PC-3 (cell line): ENCODE measurements at regions not wholly inside any gene's neighbourhood (a gene's known extent, or its start where the extent isn't known, plus 50 kb on each side); places are given as distances from the start of the nearest gene placed in this dataset.

ENCODE experiments used
- ATAC-seq: fragments of 200-7000 bp; cut with Tn5 transposase; 2 replicates; pipeline ENCODE4 v1.9.1; 2020; ENCODE audit warnings: mild to moderate bottlenecking, moderate library complexity
- BruUV-seq: library from RNA; stranded (reverse); fragments of 400-500 nt; replicated peaks from 2 replicates; lab custom pipeline; 2021; lab: Mats Ljungman, UMichigan
- CTCF ChIA-PET: fragments of 300-600 bp; sonication (Branson Sonifier 250); formaldehyde crosslinking; loops from one replicate; lab custom pipeline; 2022; ENCODE audit warnings: antibody characterized with exemption; lab: Charles Lee
- POLR2A ChIA-PET: fragments of 300-600 bp; sonication (Branson Sonifier 250); formaldehyde crosslinking; loops from one replicate; lab custom pipeline; 2022; ENCODE audit warnings: antibody characterized with exemption; ENCODE audit not compliant: unreplicated experiment; lab: Charles Lee
- DNase-seq: peaks from one replicate; pipeline ENCODE4 v3.0.0-alpha.2; 2015
- H2AFZ ChIP-seq: fragments of 300-600 bp; sonication (generic); 2 replicates; pipeline ENCODE4 v1.6.0; 2016; ENCODE audit warnings: antibody characterized with exemption, low read length
- H3F3A ChIP-seq: fragments of 300-600 bp; sonication (generic); one replicate; pipeline ENCODE4 v1.6.0; 2017; ENCODE audit warnings: antibody characterized with exemption, low read length, control low read depth, mild to moderate bottlenecking; ENCODE audit not compliant: unreplicated experiment
- H3K27ac ChIP-seq: fragments of 300-600 bp; sonication (generic); 2 replicates; pipeline ENCODE4 v1.5.1; 2016; ENCODE audit warnings: mild to moderate bottlenecking, low read length
- H3K27me3 ChIP-seq: fragments of 300-600 bp; sonication (generic); 2 replicates; pipeline ENCODE4 v1.6.1; 2016; ENCODE audit warnings: low read length, mixed read lengths
- H3K36me3 ChIP-seq: fragments of 300-600 bp; sonication (generic); 2 replicates; pipeline ENCODE4 v1.6.1; 2016; ENCODE audit warnings: low read depth, mixed run types, low read length, mixed read lengths
- H3K4me1 ChIP-seq: fragments of 300-600 bp; sonication (generic); 2 replicates; pipeline ENCODE4 v1.5.1; 2016; ENCODE audit warnings: low read length; ENCODE audit not compliant: insufficient read depth
- H3K4me2 ChIP-seq: fragments of 300-600 bp; sonication (generic); 2 replicates; pipeline ENCODE4 v1.6.0; 2016; ENCODE audit warnings: low read length
- H3K4me3 ChIP-seq: fragments of 300-600 bp; sonication (generic); 2 replicates; pipeline ENCODE4 v1.5.1; 2016; ENCODE audit warnings: mild to moderate bottlenecking, low read length, mixed read lengths
- H3K79me2 ChIP-seq: fragments of 300-600 bp; sonication (generic); 2 replicates; pipeline ENCODE4 v1.6.1; 2017; ENCODE audit warnings: low read length, mixed read lengths
- H3K9ac ChIP-seq: fragments of 300-600 bp; sonication (generic); 2 replicates; pipeline ENCODE4 v1.6.0; 2016; ENCODE audit warnings: mild to moderate bottlenecking, low read length
- H3K9me2 ChIP-seq: fragments of 300-600 bp; sonication (generic); replicated peaks from 2 replicates; pipeline ENCODE4 v1.6.1; 2016; ENCODE audit warnings: mixed run types, low read length, mixed read lengths
- H3K9me3 ChIP-seq: fragments of 300-600 bp; sonication (generic); 2 replicates; pipeline ENCODE4 v1.6.1; 2016; ENCODE audit warnings: low read length, mixed read lengths
- H4K20me1 ChIP-seq: fragments of 300-600 bp; sonication (generic); 2 replicates; pipeline ENCODE4 v1.6.1; 2016; ENCODE audit warnings: low read length, mixed read lengths
- CTCF ChIP-seq: fragments of 300-600 bp; sonication (generic); conservative IDR thresholded peaks from 2 replicates; pipeline ENCODE4 v1.5.1; 2017; ENCODE audit warnings: antibody characterized with exemption, low read depth, mild to moderate bottlenecking, low read length
- EZH2 ChIP-seq: fragments of 300-600 bp; sonication (generic); IDR thresholded peaks from one replicate; pipeline ENCODE4 v1.6.1; 2017; ENCODE audit warnings: antibody characterized with exemption, mild to moderate bottlenecking, low read length; ENCODE audit not compliant: unreplicated experiment
- EZH2phosphoT487 ChIP-seq: fragments of 300-600 bp; sonication (generic); IDR thresholded peaks from 2 replicates; pipeline ENCODE4 v1.6.1; 2018; ENCODE audit warnings: mild to moderate bottlenecking, antibody characterized with exemption, low read length, borderline replicate concordance
- intact Hi-C: fragments of 100-400 bp; cut with micrococcal nuclease; formaldehyde crosslinking; loops from 2 replicates; pipeline ENCODE4 v1.9.0; 2023

- H3K27ac ChIP-seq = peak overlapping the region; percentile 71
- H3K9ac ChIP-seq = peak overlapping the region; percentile 11; the same call in 1 of the 2 replicates
- no peaks in the 10 kb centered on the region for H3K36me3 ChIP-seq
- ATAC-seq = peak; percentile 24
- ChIA-PET CTCF (no interaction called here), POLR2A (no interaction called here)
- H3K27me3 ChIP-seq = no peaks in the 10 kb centered on the region
- no peak overlapping the region for H2AFZ ChIP-seq
- no peaks in the 10 kb centered on the region for H3K9me2 ChIP-seq
- no peaks in the 10 kb centered on the region for H4K20me1 ChIP-seq
- H3K4me2 ChIP-seq = peak overlapping the region; percentile 22
- H3K79me2 ChIP-seq = no peaks in the 10 kb centered on the region
- no TSS peak for BruUV-seq
- DNase-seq = peak; percentile 47
- no peak overlapping the region for H3K4me3 ChIP-seq
- TF ChIP-seq EZH2 (no peak), EZH2phosphoT487 (no peak)
- H3F3A ChIP-seq = no peaks in the 10 kb centered on the region
- peaks cover 22% of the 10 kb centered on the region for H3K4me1 ChIP-seq
- no peaks in the 10 kb centered on the region for H3K9me3 ChIP-seq
- intact Hi-C loops = loop anchor here (5.0 kb wide), 1 partner anchor 40 kb away; no protein-coding TSS in a partner anchor
These were observed 92.8 kb upstream of the PITX1 start for GRCh38 chr5:135126688-135127438.

GRCh38 chr5:135124724-135125123 lies 90.7 kb upstream of the PITX1 start:
- CTCF ChIA-PET = no interaction called here
- ATAC-seq = no peak

GRCh38 chr5:135124128-135124527 lies 90.1 kb upstream of the PITX1 start:
- Histone ChIP-seq H3K36me3 (no peaks in the 10 kb centered on the region), H3K4me1 (peaks cover 22% of the 10 kb centered on the region), H4K20me1 (no peaks in the 10 kb centered on the region), H3K4me3 (no peak overlapping the region), H3K4me2 (no peak overlapping the region), H3K79me2 (no peaks in the 10 kb centered on the region), H3K27me3 (no peaks in the 10 kb centered on the region), H3K9ac (no peak overlapping the region), H3K9me2 (no peaks in the 10 kb centered on the region), H3K9me3 (no peaks in the 10 kb centered on the region), H3F3A (no peaks in the 10 kb centered on the region), H2AFZ (no peak overlapping the region), H3K27ac (no peak overlapping the region)
- no peak for DNase-seq
- POLR2A ChIA-PET = no interaction called here
- no peak for TF ChIP-seq EZH2
- no peak for TF ChIP-seq EZH2phosphoT487
- TF ChIP-seq CTCF = no peak
- intact Hi-C loops = no loop called here
- no TSS peak for BruUV-seq
- CTCF ChIA-PET = no interaction called here
- no peak for ATAC-seq

More at GRCh38 chr5:135124724-135125123, 90.7 kb upstream of the PITX1 start:
- TF ChIP-seq CTCF (no peak), EZH2 (no peak), EZH2phosphoT487 (no peak)
- no peak overlapping the region for H3K4me2 ChIP-seq
- peaks cover 22% of the 10 kb centered on the region for H3K4me1 ChIP-seq
- H3K9me2 ChIP-seq = no peaks in the 10 kb centered on the region
- no peaks in the 10 kb centered on the region for H3K79me2 ChIP-seq
- no TSS peak for BruUV-seq
- no peak for DNase-seq
- POLR2A ChIA-PET = no interaction called here
- H3K9ac ChIP-seq = no peak overlapping the region
- no peak overlapping the region for H3K4me3 ChIP-seq
- no peaks in the 10 kb centered on the region for H4K20me1 ChIP-seq
- H3K36me3 ChIP-seq = no peaks in the 10 kb centered on the region
- no peaks in the 10 kb centered on the region for H3K9me3 ChIP-seq
- H3F3A ChIP-seq = no peaks in the 10 kb centered on the region
- no peaks in the 10 kb centered on the region for H3K27me3 ChIP-seq
- no peak overlapping the region for H2AFZ ChIP-seq
- intact Hi-C loops = loop anchor here (5.0 kb wide), 1 partner anchor 37 kb away; no protein-coding TSS in a partner anchor
- H3K27ac ChIP-seq = no peak overlapping the region
